GM19452 (cell line): ENCODE measurements at regions not wholly inside any gene's neighbourhood (a gene's known extent, or its start where the extent isn't known, plus 50 kb on each side); places are given as distances from the start of the nearest gene placed in this dataset.

Source experiments
- ATAC-seq: cut with Tn5 transposase; IDR thresholded peaks from one replicate; pipeline ENCODE4 v1.9.1; 2021; ENCODE audit not compliant: unreplicated experiment

- ATAC-seq = no peak
Observed at GRCh38 chr18:22110461-22110924, 58.9 kb upstream of the GATA6 start.

GRCh38 chr18:22112215-22112614 is 57.2 kb upstream of the GATA6 start:
- ATAC-seq = no peak

GRCh38 chr18:22113144-22113844 is 56.1 kb upstream of the GATA6 start:
- no peak for ATAC-seq

- no peak for ATAC-seq
Observed at GRCh38 chr18:22114526-22115321, 54.7 kb upstream of the GATA6 start.

GRCh38 chr18:22115573-22115972 is 53.8 kb upstream of the GATA6 start:
- ATAC-seq = no peak
